ENCODE measurements at regions not wholly inside any gene's neighbourhood (a gene's known extent, or its start where the extent isn't known, plus 50 kb on each side); places are given as distances from the start of the nearest gene placed in this dataset.

- no peak for TF ChIP-seq EZH2 (IDR thresholded peaks at IDR 0.05; ENCODE audit: low read depth, unreplicated experiment)
- TF ChIP-seq CTCF (conservative IDR thresholded peaks at IDR 0.05; ENCODE audit: low read depth in 2 of 2) = peak; percentile 31 to 35; a peak in 3 of 4 replicates
- TF ChIP-seq NANOG (IDR thresholded peaks at IDR 0.05; ENCODE audit: borderline replicate concordance) = no peak
- no peak for TF ChIP-seq EZH2phosphoT487 (IDR thresholded peaks at IDR 0.05; ENCODE audit: unreplicated experiment)
- TF ChIP-seq POLR2AphosphoS5 (IDR thresholded peaks at IDR 0.05; ENCODE audit: low read depth) = no peak
- TF ChIP-seq CREB1 (CRISPR knock-in tag; IDR thresholded peaks at IDR 0.05; ENCODE audit: low read depth) = no peak
- no peak for TF ChIP-seq REST (IDR thresholded peaks at IDR 0.05; ENCODE audit: unreplicated experiment)
These were observed 653.4 kb upstream of the FSHR start for GRCh38 chr2:49807689-49808088.

Data from GM23338 (cell line).